HCT116 (cell line): ENCODE measurements at regions not wholly inside any gene's neighbourhood (a gene's known extent, or its start where the extent isn't known, plus 50 kb on each side); places are given as distances from the start of the nearest gene placed in this dataset.

ENCODE experiments used
- POLR2AphosphoS5 ChIP-seq: IDR thresholded peaks from 2 replicates; pipeline ENCODE4 v1.6.1; 2011; ENCODE audit warnings: mild to moderate bottlenecking, low read depth, low read length, moderate library complexity
- TCF7L2 ChIP-seq: IDR thresholded peaks from 2 replicates; pipeline ENCODE4 v1.7.0; 2011; ENCODE audit warnings: borderline replicate concordance, inconsistent platforms; ENCODE audit not compliant: insufficient read depth, insufficient read length; ENCODE audit errors: extremely low read depth
- TF ChIP-seq, protein P1 (sequence below), 3 experiments: fragments of 200-600 bp in 1 of 3; sonication (generic) in 1 of 3; IDR thresholded peaks in 2 of 3; conservative IDR thresholded peaks in 1 of 3; 2 replicates each; pipeline ENCODE4 v1.5.1; 2012 to 2017; ENCODE audit warnings: low read depth in 2 of 3, low read length in 2 of 3, antibody characterized with exemption in 1 of 3, borderline replicate concordance in 1 of 3, control low read depth in 1 of 3, mild to moderate bottlenecking in 1 of 3, mixed read lengths in 1 of 3, mixed run types in 1 of 3, moderate library complexity in 1 of 3; ENCODE audit not compliant: insufficient read depth in 1 of 3
- TF ChIP-seq, protein P2 (sequence below): IDR thresholded peaks from 2 replicates; pipeline ENCODE4 v1.6.1; 2012
- TF ChIP-seq, protein P3 (sequence below): IDR thresholded peaks from 2 replicates; pipeline ENCODE4 v1.6.1; 2011; ENCODE audit warnings: mild to moderate bottlenecking, low read length, moderate library complexity; ENCODE audit not compliant: insufficient replicate concordance; ENCODE audit errors: extremely low read depth

DNA sequence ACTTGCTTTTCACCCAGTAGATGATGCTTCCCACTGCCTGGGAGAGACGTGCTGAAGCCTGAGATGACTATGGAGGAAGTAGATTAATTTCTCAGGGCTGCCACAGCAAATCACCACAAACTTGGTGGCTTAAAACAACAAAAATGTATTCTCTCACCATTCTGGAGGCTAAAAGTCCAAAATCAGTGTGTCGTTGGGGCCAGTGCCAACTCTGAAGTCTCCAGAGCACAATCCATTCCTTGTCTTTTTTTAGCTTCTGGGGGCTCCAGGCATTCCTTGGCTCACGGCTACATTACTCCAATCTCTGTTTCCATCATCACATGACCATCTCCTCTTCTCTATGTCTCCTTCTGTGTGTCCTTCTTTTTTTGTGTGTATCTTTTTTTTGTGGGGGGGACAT is 105.8 kb upstream of the C1QTNF7 start:
- TF ChIP-seq, protein P1, sequence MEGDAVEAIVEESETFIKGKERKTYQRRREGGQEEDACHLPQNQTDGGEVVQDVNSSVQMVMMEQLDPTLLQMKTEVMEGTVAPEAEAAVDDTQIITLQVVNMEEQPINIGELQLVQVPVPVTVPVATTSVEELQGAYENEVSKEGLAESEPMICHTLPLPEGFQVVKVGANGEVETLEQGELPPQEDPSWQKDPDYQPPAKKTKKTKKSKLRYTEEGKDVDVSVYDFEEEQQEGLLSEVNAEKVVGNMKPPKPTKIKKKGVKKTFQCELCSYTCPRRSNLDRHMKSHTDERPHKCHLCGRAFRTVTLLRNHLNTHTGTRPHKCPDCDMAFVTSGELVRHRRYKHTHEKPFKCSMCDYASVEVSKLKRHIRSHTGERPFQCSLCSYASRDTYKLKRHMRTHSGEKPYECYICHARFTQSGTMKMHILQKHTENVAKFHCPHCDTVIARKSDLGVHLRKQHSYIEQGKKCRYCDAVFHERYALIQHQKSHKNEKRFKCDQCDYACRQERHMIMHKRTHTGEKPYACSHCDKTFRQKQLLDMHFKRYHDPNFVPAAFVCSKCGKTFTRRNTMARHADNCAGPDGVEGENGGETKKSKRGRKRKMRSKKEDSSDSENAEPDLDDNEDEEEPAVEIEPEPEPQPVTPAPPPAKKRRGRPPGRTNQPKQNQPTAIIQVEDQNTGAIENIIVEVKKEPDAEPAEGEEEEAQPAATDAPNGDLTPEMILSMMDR (IDR thresholded peaks at IDR 0.05 in 2 of 3, conservative IDR thresholded peaks at IDR 0.05 in 1 of 3; ENCODE audit: borderline replicate concordance in 1 of 3, insufficient read depth in 1 of 3, low read depth in 2 of 3, low read length in 2 of 3) = no peak
- TF ChIP-seq, protein P2, sequence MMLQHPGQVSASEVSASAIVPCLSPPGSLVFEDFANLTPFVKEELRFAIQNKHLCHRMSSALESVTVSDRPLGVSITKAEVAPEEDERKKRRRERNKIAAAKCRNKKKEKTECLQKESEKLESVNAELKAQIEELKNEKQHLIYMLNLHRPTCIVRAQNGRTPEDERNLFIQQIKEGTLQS = no peak
- TF ChIP-seq, protein P3, sequence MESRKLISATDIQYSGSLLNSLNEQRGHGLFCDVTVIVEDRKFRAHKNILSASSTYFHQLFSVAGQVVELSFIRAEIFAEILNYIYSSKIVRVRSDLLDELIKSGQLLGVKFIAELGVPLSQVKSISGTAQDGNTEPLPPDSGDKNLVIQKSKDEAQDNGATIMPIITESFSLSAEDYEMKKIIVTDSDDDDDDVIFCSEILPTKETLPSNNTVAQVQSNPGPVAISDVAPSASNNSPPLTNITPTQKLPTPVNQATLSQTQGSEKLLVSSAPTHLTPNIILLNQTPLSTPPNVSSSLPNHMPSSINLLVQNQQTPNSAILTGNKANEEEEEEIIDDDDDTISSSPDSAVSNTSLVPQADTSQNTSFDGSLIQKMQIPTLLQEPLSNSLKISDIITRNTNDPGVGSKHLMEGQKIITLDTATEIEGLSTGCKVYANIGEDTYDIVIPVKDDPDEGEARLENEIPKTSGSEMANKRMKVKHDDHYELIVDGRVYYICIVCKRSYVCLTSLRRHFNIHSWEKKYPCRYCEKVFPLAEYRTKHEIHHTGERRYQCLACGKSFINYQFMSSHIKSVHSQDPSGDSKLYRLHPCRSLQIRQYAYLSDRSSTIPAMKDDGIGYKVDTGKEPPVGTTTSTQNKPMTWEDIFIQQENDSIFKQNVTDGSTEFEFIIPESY = no peak
- no peak for TF ChIP-seq POLR2AphosphoS5
- TF ChIP-seq TCF7L2 = no peak
